WI38 (cell line): ENCODE measurements at regions not wholly inside any gene's neighbourhood (a gene's known extent, or its start where the extent isn't known, plus 50 kb on each side); places are given as distances from the start of the nearest gene placed in this dataset.

ENCODE experiments used
- H3K4me3 ChIP-seq: 2 replicates; pipeline ENCODE4 v1.5.1; 2011; ENCODE audit warnings: low read depth, mild to moderate bottlenecking, control low read depth, low read length
- CTCF ChIP-seq: IDR thresholded peaks from 2 replicates; pipeline ENCODE4 v1.5.1; 2012; ENCODE audit warnings: low read depth, mild to moderate bottlenecking, control low read depth, low read length

- TF ChIP-seq CTCF, result no peak
- no peak overlapping the region for H3K4me3 ChIP-seq
These were observed 280.4 kb downstream of the HAPSTR1 start for GRCh38 chr16:9371713-9372448.

- TF ChIP-seq CTCF, result no peak
- no peak overlapping the region for H3K4me3 ChIP-seq
These were observed 281.8 kb downstream of the HAPSTR1 start for GRCh38 chr16:9372934-9373890.

- H3K4me3 ChIP-seq, result no peak overlapping the region
- no peak for TF ChIP-seq CTCF
These were observed 282.6 kb downstream of the HAPSTR1 start for GRCh38 chr16:9374061-9374460.

GRCh38 chr16:9378876-9379275, 287.4 kb downstream of the HAPSTR1 start:
- TF ChIP-seq CTCF, result no peak
- no peak overlapping the region for H3K4me3 ChIP-seq

- no peak for TF ChIP-seq CTCF
- H3K4me3 ChIP-seq, result no peak overlapping the region
These were observed 288.8 kb downstream of the HAPSTR1 start for GRCh38 chr16:9380221-9380620.

GRCh38 chr16:9381399-9381798, 290.0 kb downstream of the HAPSTR1 start:
- TF ChIP-seq CTCF, result no peak

GRCh38 chr16:9381905-9382304, 290.5 kb downstream of the HAPSTR1 start:
- no peak overlapping the region for H3K4me3 ChIP-seq
- no peak for TF ChIP-seq CTCF

More at GRCh38 chr16:9381399-9381798, 290.0 kb downstream of the HAPSTR1 start:
- no peak overlapping the region for H3K4me3 ChIP-seq
